Sigmoid colon (tissue), 4 donors: ENCODE measurements at regions not wholly inside any gene's neighbourhood (a gene's known extent, or its start where the extent isn't known, plus 50 kb on each side); places are given as distances from the start of the nearest gene placed in this dataset.

Source experiments
- POLR2A ChIP-seq, 2 donors: fragments of 450-650 bp; IDR thresholded peaks; one replicate each; pipeline ENCODE4 v1.6.1; 2016; ENCODE audit warnings: antibody characterized with exemption in 2 of 2, mild to moderate bottlenecking in 2 of 2, moderate library complexity in 2 of 2
- POLR2AphosphoS5 ChIP-seq, 4 donors: sonication (generic); formaldehyde crosslinking; IDR thresholded peaks; one replicate each; pipeline ENCODE4 v1.6.1; 2017; ENCODE audit warnings: antibody characterized with exemption in 4 of 4
- TF ChIP-seq, protein P1 (sequence below), 4 experiments: fragments of 450-650 bp in 3 of 4; fragments of 200-600 bp in 1 of 4; IDR thresholded peaks; one replicate each; pipeline ENCODE4 v1.5.1; 2016 to 2019; ENCODE audit warnings: antibody characterized with exemption in 4 of 4, mild to moderate bottlenecking in 3 of 4, moderate library complexity in 2 of 4

DNA sequence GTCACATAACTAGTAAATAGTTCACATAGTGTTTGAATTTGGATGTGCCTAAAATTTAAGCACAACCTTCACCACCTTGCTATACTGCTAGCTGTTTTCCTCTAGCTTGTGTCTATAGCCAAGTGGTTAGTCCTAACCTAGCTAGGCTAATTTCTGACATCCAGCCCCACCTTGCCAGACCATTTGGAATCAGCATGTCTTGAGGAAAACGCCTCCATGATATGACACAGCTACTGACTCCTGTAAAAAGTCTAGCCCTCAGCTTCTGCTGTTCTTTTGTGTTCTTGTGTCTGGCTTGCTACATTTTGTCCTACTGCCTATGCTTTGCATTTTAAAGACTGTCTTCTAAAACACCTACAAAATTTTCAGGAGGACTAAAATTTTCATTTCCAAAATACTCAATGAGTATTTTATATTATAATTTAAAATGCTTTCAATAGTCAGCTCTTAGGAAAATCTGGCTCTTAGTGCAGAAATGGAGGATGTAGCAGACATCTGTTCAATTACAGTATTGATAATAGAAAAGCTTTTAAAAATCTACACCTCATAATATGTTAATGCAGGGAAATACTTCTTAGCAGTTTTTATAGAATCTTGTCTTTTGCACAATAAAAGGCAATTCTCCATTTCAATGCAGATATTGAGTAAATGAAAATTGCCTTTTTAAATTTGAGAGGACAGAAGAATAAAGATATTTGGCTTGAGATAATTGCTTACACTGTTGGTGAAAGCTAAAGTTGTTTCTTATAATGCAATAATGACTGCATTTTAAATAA lies 160.8 kb upstream of the APP start:
- TF ChIP-seq POLR2A (IDR thresholded peaks at IDR 0.05): no peak
- TF ChIP-seq, protein P1, sequence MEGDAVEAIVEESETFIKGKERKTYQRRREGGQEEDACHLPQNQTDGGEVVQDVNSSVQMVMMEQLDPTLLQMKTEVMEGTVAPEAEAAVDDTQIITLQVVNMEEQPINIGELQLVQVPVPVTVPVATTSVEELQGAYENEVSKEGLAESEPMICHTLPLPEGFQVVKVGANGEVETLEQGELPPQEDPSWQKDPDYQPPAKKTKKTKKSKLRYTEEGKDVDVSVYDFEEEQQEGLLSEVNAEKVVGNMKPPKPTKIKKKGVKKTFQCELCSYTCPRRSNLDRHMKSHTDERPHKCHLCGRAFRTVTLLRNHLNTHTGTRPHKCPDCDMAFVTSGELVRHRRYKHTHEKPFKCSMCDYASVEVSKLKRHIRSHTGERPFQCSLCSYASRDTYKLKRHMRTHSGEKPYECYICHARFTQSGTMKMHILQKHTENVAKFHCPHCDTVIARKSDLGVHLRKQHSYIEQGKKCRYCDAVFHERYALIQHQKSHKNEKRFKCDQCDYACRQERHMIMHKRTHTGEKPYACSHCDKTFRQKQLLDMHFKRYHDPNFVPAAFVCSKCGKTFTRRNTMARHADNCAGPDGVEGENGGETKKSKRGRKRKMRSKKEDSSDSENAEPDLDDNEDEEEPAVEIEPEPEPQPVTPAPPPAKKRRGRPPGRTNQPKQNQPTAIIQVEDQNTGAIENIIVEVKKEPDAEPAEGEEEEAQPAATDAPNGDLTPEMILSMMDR (IDR thresholded peaks at IDR 0.05): no peak
- TF ChIP-seq POLR2AphosphoS5 (IDR thresholded peaks at IDR 0.05): no peak
